T-helper 1 cell treated with Interleukin-12 subunit alpha and Interleukin-12 subunit beta and Interleukin-4 antibody, amounts not matched to agents 30 ng/mL and 1 ng/mL, for 36 hours (primary cell): ENCODE measurements at regions not wholly inside any gene's neighbourhood (a gene's known extent, or its start where the extent isn't known, plus 50 kb on each side); places are given as distances from the start of the nearest gene placed in this dataset.

ENCODE experiments used
- intact Hi-C: fragments of 100-400 bp; cut with micrococcal nuclease; formaldehyde crosslinking; loops from one replicate; pipeline ENCODE4 v1.15.1; 2024

GRCh38 chr16:48487287-48487686 lies 102.1 kb upstream of the SIAH1 start:
- intact Hi-C loops = no loop called here

GRCh38 chr16:48481772-48482171 lies 96.6 kb upstream of the SIAH1 start:
- intact Hi-C loops = no loop called here

GRCh38 chr16:48481211-48481610 lies 96.0 kb upstream of the SIAH1 start:
- intact Hi-C loops = no loop called here

GRCh38 chr16:48479955-48480354 lies 94.7 kb upstream of the SIAH1 start:
- intact Hi-C loops = no loop called here

GRCh38 chr16:48479329-48479728 lies 94.1 kb upstream of the SIAH1 start:
- intact Hi-C loops = no loop called here

- intact Hi-C loops = no loop called here
Observed at GRCh38 chr16:48478393-48478792, 93.2 kb upstream of the SIAH1 start.

- intact Hi-C loops = no loop called here
Observed at GRCh38 chr16:48471435-48471834, 86.2 kb upstream of the SIAH1 start.

GRCh38 chr16:48462106-48462740 lies 77.0 kb upstream of the SIAH1 start:
- intact Hi-C loops = no loop called here

- intact Hi-C loops = loop anchor here (2.0 to 5.0 kb wide), 3 partner anchors 74 to 227 kb away; partner anchors contain the start of gene SIAH1
Observed at GRCh38 chr16:48459167-48459566, 74.0 kb upstream of the SIAH1 start.

GRCh38 chr16:48454051-48454450 lies 68.8 kb upstream of the SIAH1 start:
- intact Hi-C loops = no loop called here

GRCh38 chr16:48452991-48453760 lies 68.0 kb upstream of the SIAH1 start:
- intact Hi-C loops = no loop called here

GRCh38 chr16:48451323-48451722 lies 66.1 kb upstream of the SIAH1 start:
- intact Hi-C loops = no loop called here

GRCh38 chr16:48450367-48450766 lies 65.2 kb upstream of the SIAH1 start:
- intact Hi-C loops = no loop called here

- intact Hi-C loops = no loop called here
Observed at GRCh38 chr16:48448841-48449481, 63.7 kb upstream of the SIAH1 start.

- intact Hi-C loops = no loop called here
Observed at GRCh38 chr16:48447940-48448536, 62.8 kb upstream of the SIAH1 start.

- intact Hi-C loops = no loop called here
Observed at GRCh38 chr16:48447428-48447827, 62.2 kb upstream of the SIAH1 start.

GRCh38 chr16:48446534-48446920 lies 61.3 kb upstream of the SIAH1 start:
- intact Hi-C loops = no loop called here

GRCh38 chr16:48445782-48446533 lies 60.7 kb upstream of the SIAH1 start:
- intact Hi-C loops = no loop called here

GRCh38 chr16:48444574-48444973 lies 59.4 kb upstream of the SIAH1 start:
- intact Hi-C loops = no loop called here

GRCh38 chr16:48442379-48442778 lies 57.2 kb upstream of the SIAH1 start:
- intact Hi-C loops = no loop called here

GRCh38 chr16:48441863-48442279 lies 56.7 kb upstream of the SIAH1 start:
- intact Hi-C loops = no loop called here
